ENCODE measurements at regions not wholly inside any gene's neighbourhood (a gene's known extent, or its start where the extent isn't known, plus 50 kb on each side); places are given as distances from the start of the nearest gene placed in this dataset.
A peak's percentile ranks its signal among the peaks of the same experiment; 100 is the strongest.

GRCh38 chr10:78513986-78514385 lies 480.3 kb downstream of the RPS24 start:
- Histone ChIP-seq H3K4me1 (ENCODE audit: control insufficient read depth in 3 of 3, insufficient read depth in 2 of 3, low read depth in 1 of 3, low read length in 2 of 3) (no peaks in the 10 kb centered on the region), H3K9me3 (ENCODE audit: control insufficient read depth in 2 of 2, insufficient read depth in 1 of 2, low read depth in 1 of 2, low read length in 1 of 2) (no peaks in the 10 kb centered on the region), H3K36me3 (ENCODE audit: control insufficient read depth in 3 of 3, insufficient read depth in 2 of 3, low read depth in 1 of 3, low read length in 3 of 3) (no peaks in the 10 kb centered on the region), H3K27me3 (ENCODE audit: control insufficient read depth in 3 of 3, insufficient read depth in 3 of 3, low read length in 3 of 3) (no peaks in the 10 kb centered on the region), H3K4me3 (ENCODE audit: low read depth in 1 of 3, low read length in 3 of 3) (no peak overlapping the region), H3K27ac (ENCODE audit: low read depth in 1 of 3, low read length in 2 of 3) (peak overlapping the region in 1 of 3 donors; percentile 8)
- 91 to 93% (median 92%) methylated on average over 3 of the region's 3 CpGs for WGBS, 3 donors
- DNase-seq (no peak), FAIRE-seq (no peak)

- Histone ChIP-seq H3K4me3 (ENCODE audit: low read depth in 1 of 3, low read length in 3 of 3) (no peak overlapping the region), H3K4me1 (ENCODE audit: control insufficient read depth in 3 of 3, insufficient read depth in 2 of 3, low read depth in 1 of 3, low read length in 2 of 3) (no peaks in the 10 kb centered on the region), H3K9me3 (ENCODE audit: control insufficient read depth in 2 of 2, insufficient read depth in 1 of 2, low read depth in 1 of 2, low read length in 1 of 2) (no peaks in the 10 kb centered on the region), H3K36me3 (ENCODE audit: control insufficient read depth in 3 of 3, insufficient read depth in 2 of 3, low read depth in 1 of 3, low read length in 3 of 3) (no peaks in the 10 kb centered on the region), H3K27ac (ENCODE audit: low read depth in 1 of 3, low read length in 2 of 3) (peak overlapping the region in 1 of 3 donors; percentile 8), H3K27me3 (ENCODE audit: control insufficient read depth in 3 of 3, insufficient read depth in 3 of 3, low read length in 3 of 3) (no peaks in the 10 kb centered on the region)
- 82 to 88% (median 85%) methylated on average over 4 of the region's 4 CpGs for WGBS, 3 donors
- no peak for DNase-seq
- no peak for FAIRE-seq
Measured at GRCh38 chr10:78514459-78514858, 480.8 kb downstream of the RPS24 start.

GRCh38 chr10:78515038-78515872 lies 481.6 kb downstream of the RPS24 start:
- no peaks in the 10 kb centered on the region for H3K27me3 ChIP-seq (ENCODE audit: control insufficient read depth in 3 of 3, insufficient read depth in 3 of 3, low read length in 3 of 3)
- no peak overlapping the region for H3K4me3 ChIP-seq (ENCODE audit: low read depth in 1 of 3, low read length in 3 of 3)
- H3K4me1 ChIP-seq (ENCODE audit: control insufficient read depth in 3 of 3, insufficient read depth in 2 of 3, low read depth in 1 of 3, low read length in 2 of 3): no peaks in the 10 kb centered on the region
- H3K27ac ChIP-seq (ENCODE audit: low read depth in 1 of 3, low read length in 2 of 3): no peak overlapping the region
- H3K36me3 ChIP-seq (ENCODE audit: control insufficient read depth in 3 of 3, insufficient read depth in 2 of 3, low read depth in 1 of 3, low read length in 3 of 3): no peaks in the 10 kb centered on the region
- 77 to 82% (median 81%) methylated on average over 9 of the region's 9 CpGs for WGBS, 3 donors
- DNase-seq: no peak
- FAIRE-seq: no peak
- no peaks in the 10 kb centered on the region for H3K9me3 ChIP-seq (ENCODE audit: control insufficient read depth in 2 of 2, insufficient read depth in 1 of 2, low read depth in 1 of 2, low read length in 1 of 2)

- no peak overlapping the region for H3K4me3 ChIP-seq (ENCODE audit: low read depth in 1 of 3, low read length in 3 of 3)
- H3K36me3 ChIP-seq (ENCODE audit: control insufficient read depth in 3 of 3, insufficient read depth in 2 of 3, low read depth in 1 of 3, low read length in 3 of 3): no peaks in the 10 kb centered on the region
- no peak for DNase-seq
- FAIRE-seq: no peak
- H3K4me1 ChIP-seq (ENCODE audit: control insufficient read depth in 3 of 3, insufficient read depth in 2 of 3, low read depth in 1 of 3, low read length in 2 of 3): no peaks in the 10 kb centered on the region
- H3K27ac ChIP-seq (ENCODE audit: low read depth in 1 of 3, low read length in 2 of 3): no peak overlapping the region
- WGBS, 3 donors: 77 to 86% (median 83%) methylated on average over 1 of the region's 1 CpG
- H3K9me3 ChIP-seq (ENCODE audit: control insufficient read depth in 2 of 2, insufficient read depth in 1 of 2, low read depth in 1 of 2, low read length in 1 of 2): no peaks in the 10 kb centered on the region
- no peaks in the 10 kb centered on the region for H3K27me3 ChIP-seq (ENCODE audit: control insufficient read depth in 3 of 3, insufficient read depth in 3 of 3, low read length in 3 of 3)
Measured at GRCh38 chr10:78515873-78516153, 482.1 kb downstream of the RPS24 start.

- H3K36me3 ChIP-seq (ENCODE audit: control insufficient read depth in 3 of 3, insufficient read depth in 2 of 3, low read depth in 1 of 3, low read length in 3 of 3): no peaks in the 10 kb centered on the region
- no peaks in the 10 kb centered on the region for H3K27me3 ChIP-seq (ENCODE audit: control insufficient read depth in 3 of 3, insufficient read depth in 3 of 3, low read length in 3 of 3)
- WGBS, 3 donors: 89 to 93% (median 91%) methylated on average over 3 of the region's 3 CpGs
- no peaks in the 10 kb centered on the region for H3K9me3 ChIP-seq (ENCODE audit: control insufficient read depth in 2 of 2, insufficient read depth in 1 of 2, low read depth in 1 of 2, low read length in 1 of 2)
- no peak overlapping the region for H3K4me3 ChIP-seq (ENCODE audit: low read depth in 1 of 3, low read length in 3 of 3)
- no peak overlapping the region for H3K27ac ChIP-seq (ENCODE audit: low read depth in 1 of 3, low read length in 2 of 3)
- DNase-seq (no peak), FAIRE-seq (no peak)
- no peaks in the 10 kb centered on the region for H3K4me1 ChIP-seq (ENCODE audit: control insufficient read depth in 3 of 3, insufficient read depth in 2 of 3, low read depth in 1 of 3, low read length in 2 of 3)
Measured at GRCh38 chr10:78516236-78516635, 482.6 kb downstream of the RPS24 start.

GRCh38 chr10:78516756-78517155 lies 483.1 kb downstream of the RPS24 start:
- Histone ChIP-seq H3K4me1 (ENCODE audit: control insufficient read depth in 3 of 3, insufficient read depth in 2 of 3, low read depth in 1 of 3, low read length in 2 of 3) (no peaks in the 10 kb centered on the region), H3K4me3 (ENCODE audit: low read depth in 1 of 3, low read length in 3 of 3) (no peak overlapping the region), H3K9me3 (ENCODE audit: control insufficient read depth in 2 of 2, insufficient read depth in 1 of 2, low read depth in 1 of 2, low read length in 1 of 2) (no peaks in the 10 kb centered on the region), H3K36me3 (ENCODE audit: control insufficient read depth in 3 of 3, insufficient read depth in 2 of 3, low read depth in 1 of 3, low read length in 3 of 3) (no peaks in the 10 kb centered on the region), H3K27ac (ENCODE audit: low read depth in 1 of 3, low read length in 2 of 3) (no peak overlapping the region), H3K27me3 (ENCODE audit: control insufficient read depth in 3 of 3, insufficient read depth in 3 of 3, low read length in 3 of 3) (no peaks in the 10 kb centered on the region)
- FAIRE-seq (no peak), DNase-seq (no peak)
- WGBS, 3 donors: 33 to 75% (median 56%) methylated on average over 8 of the region's 8 CpGs

- FAIRE-seq (no peak), DNase-seq (no peak)
- H3K4me3 ChIP-seq (ENCODE audit: low read depth in 1 of 3, low read length in 3 of 3): no peak overlapping the region
- WGBS, 3 donors: 88 to 93% (median 90%) methylated on average over 5 of the region's 5 CpGs
- H3K9me3 ChIP-seq (ENCODE audit: control insufficient read depth in 2 of 2, insufficient read depth in 1 of 2, low read depth in 1 of 2, low read length in 1 of 2): no peaks in the 10 kb centered on the region
- no peaks in the 10 kb centered on the region for H3K36me3 ChIP-seq (ENCODE audit: control insufficient read depth in 3 of 3, insufficient read depth in 2 of 3, low read depth in 1 of 3, low read length in 3 of 3)
- H3K27me3 ChIP-seq (ENCODE audit: control insufficient read depth in 3 of 3, insufficient read depth in 3 of 3, low read length in 3 of 3): no peaks in the 10 kb centered on the region
- H3K27ac ChIP-seq (ENCODE audit: low read depth in 1 of 3, low read length in 2 of 3): no peak overlapping the region
- no peaks in the 10 kb centered on the region for H3K4me1 ChIP-seq (ENCODE audit: control insufficient read depth in 3 of 3, insufficient read depth in 2 of 3, low read depth in 1 of 3, low read length in 2 of 3)
Measured at GRCh38 chr10:78518224-78518623, 484.6 kb downstream of the RPS24 start.

GRCh38 chr10:78520737-78521430 lies 487.2 kb downstream of the RPS24 start:
- FAIRE-seq: no peak
- no peaks in the 10 kb centered on the region for H3K36me3 ChIP-seq (ENCODE audit: control insufficient read depth in 3 of 3, insufficient read depth in 2 of 3, low read depth in 1 of 3, low read length in 3 of 3)
- no peak overlapping the region for H3K4me3 ChIP-seq (ENCODE audit: low read depth in 1 of 3, low read length in 3 of 3)
- H3K9me3 ChIP-seq (ENCODE audit: control insufficient read depth in 2 of 2, insufficient read depth in 1 of 2, low read depth in 1 of 2, low read length in 1 of 2): no peaks in the 10 kb centered on the region
- no peaks in the 10 kb centered on the region for H3K4me1 ChIP-seq (ENCODE audit: control insufficient read depth in 3 of 3, insufficient read depth in 2 of 3, low read depth in 1 of 3, low read length in 2 of 3)
- H3K27me3 ChIP-seq (ENCODE audit: control insufficient read depth in 3 of 3, insufficient read depth in 3 of 3, low read length in 3 of 3): no peaks in the 10 kb centered on the region
- peak; percentile 12 to 54 for DNase-seq
- WGBS, 3 donors: 59 to 65% (median 61%) methylated on average over 4 of the region's 4 CpGs
- H3K27ac ChIP-seq (ENCODE audit: low read depth in 1 of 3, low read length in 2 of 3): no peak overlapping the region
